H9 (cell line): ENCODE measurements at regions not wholly inside any gene's neighbourhood (a gene's known extent, or its start where the extent isn't known, plus 50 kb on each side); places are given as distances from the start of the nearest gene placed in this dataset.

Source experiments
- DNase-seq: peaks from one replicate; pipeline ENCODE4 v3.0.0-alpha.2; 2017
- H2AFZ ChIP-seq: one replicate; pipeline ENCODE4 v1.6.1; 2013; ENCODE audit warnings: mild to moderate bottlenecking, low read length, control low read depth, moderate library complexity
- H2AK5ac ChIP-seq: 2 replicates; pipeline ENCODE4 v1.6.1; 2013; ENCODE audit warnings: low read length, control low read depth, mixed read lengths; ENCODE audit not compliant: insufficient read length
- H2BK120ac ChIP-seq: one replicate; pipeline ENCODE4 v1.6.1; 2013; ENCODE audit warnings: low read depth, mild to moderate bottlenecking, low read length, control low read depth, inconsistent platforms; ENCODE audit not compliant: poor library complexity, severe bottlenecking
- H2BK12ac ChIP-seq: 2 replicates; pipeline ENCODE4 v1.6.1; 2013; ENCODE audit warnings: low read length, control low read depth, mixed read lengths, low read depth; ENCODE audit not compliant: insufficient read length
- H2BK15ac ChIP-seq: 2 replicates; pipeline ENCODE4 v1.6.1; 2013; ENCODE audit warnings: low read depth, low read length, control low read depth
- H2BK20ac ChIP-seq: one replicate; pipeline ENCODE4 v1.6.1; 2013; ENCODE audit warnings: low read depth, mild to moderate bottlenecking, low read length, control low read depth, inconsistent platforms; ENCODE audit not compliant: poor library complexity, severe bottlenecking
- H2BK5ac ChIP-seq: 2 replicates; pipeline ENCODE4 v1.6.1; 2013; ENCODE audit warnings: low read length, control low read depth, mixed read lengths; ENCODE audit not compliant: insufficient read length
- H3K14ac ChIP-seq: 2 replicates; pipeline ENCODE4 v1.6.1; 2013; ENCODE audit warnings: low read length, control low read depth; ENCODE audit not compliant: insufficient read depth
- H3K18ac ChIP-seq: 2 replicates; pipeline ENCODE4 v1.6.1; 2013; ENCODE audit warnings: low read depth, mild to moderate bottlenecking, mixed read lengths, low read length, control low read depth; ENCODE audit not compliant: insufficient read length
- H3K23ac ChIP-seq: 2 replicates; pipeline ENCODE4 v1.6.1; 2013; ENCODE audit warnings: low read length, control low read depth, mixed read lengths, low read depth; ENCODE audit not compliant: insufficient read length
- H3K23me2 ChIP-seq: 2 replicates; pipeline ENCODE4 v1.6.1; 2013; ENCODE audit warnings: low read depth, mild to moderate bottlenecking, mixed read lengths, low read length, control low read depth; ENCODE audit not compliant: insufficient read length, poor library complexity, severe bottlenecking
- H3K27ac ChIP-seq: 2 replicates; pipeline ENCODE4 v1.5.1; 2013; ENCODE audit warnings: low read length, control low read depth, mixed read lengths, low read depth; ENCODE audit not compliant: insufficient read length
- H3K27me3 ChIP-seq: 2 replicates; pipeline ENCODE4 v1.6.1; 2013; ENCODE audit warnings: low read length, control low read depth, inconsistent platforms; ENCODE audit not compliant: insufficient read depth
- H3K4ac ChIP-seq: 2 replicates; pipeline ENCODE4 v1.6.1; 2013; ENCODE audit warnings: low read depth, mild to moderate bottlenecking, control low read depth, inconsistent platforms, low read length, moderate library complexity
- H3K4me1 ChIP-seq: 2 replicates; pipeline ENCODE4 v1.6.1; 2013; ENCODE audit warnings: low read length, control low read depth, inconsistent platforms; ENCODE audit not compliant: insufficient read depth
- H3K4me2 ChIP-seq: 2 replicates; pipeline ENCODE4 v1.6.1; 2013; ENCODE audit warnings: low read length, control low read depth, mixed read lengths; ENCODE audit not compliant: insufficient read length, insufficient read depth
- H3K56ac ChIP-seq: 2 replicates; pipeline ENCODE4 v1.6.1; 2013; ENCODE audit warnings: low read depth, mild to moderate bottlenecking, mixed read lengths, low read length, control low read depth; ENCODE audit not compliant: insufficient read length
- H3K79me1 ChIP-seq: 2 replicates; pipeline ENCODE4 v1.6.1; 2013; ENCODE audit warnings: low read depth, mild to moderate bottlenecking, moderate library complexity, low read length, control low read depth, inconsistent platforms; ENCODE audit not compliant: insufficient read depth, poor library complexity, severe bottlenecking
- H3K79me2 ChIP-seq: 2 replicates; pipeline ENCODE4 v1.6.1; 2013; ENCODE audit warnings: low read length, control low read depth, inconsistent platforms; ENCODE audit not compliant: insufficient read depth
- H3K9ac ChIP-seq: 2 replicates; pipeline ENCODE4 v1.6.1; 2013; ENCODE audit warnings: low read length, control low read depth, mixed read lengths; ENCODE audit not compliant: insufficient read length; ENCODE audit errors: extremely low read depth
- H3K9me3 ChIP-seq: one replicate; pipeline ENCODE4 v1.6.1; 2013; ENCODE audit warnings: low read depth, low read length, inconsistent platforms; ENCODE audit not compliant: control insufficient read depth
- H3T11ph ChIP-seq: one replicate; pipeline ENCODE4 v1.6.1; 2013; ENCODE audit warnings: mild to moderate bottlenecking, low read length, control low read depth, inconsistent platforms
- H4K20me1 ChIP-seq: one replicate; pipeline ENCODE4 v1.6.1; 2013; ENCODE audit not compliant: control insufficient read depth, insufficient read length, insufficient read depth
- H4K5ac ChIP-seq: 2 replicates; pipeline ENCODE4 v1.6.1; 2013; ENCODE audit warnings: low read depth, mild to moderate bottlenecking, mixed read lengths, low read length, control low read depth; ENCODE audit not compliant: insufficient read length
- H4K8ac ChIP-seq: replicated peaks from 2 replicates; pipeline ENCODE4 v1.6.1; 2013; ENCODE audit warnings: low read length, control low read depth, mixed read lengths, low read depth; ENCODE audit not compliant: insufficient read length
- H4K91ac ChIP-seq: 2 replicates; pipeline ENCODE4 v1.6.1; 2013; ENCODE audit warnings: low read depth, mild to moderate bottlenecking, moderate library complexity, mixed read lengths, low read length, control low read depth; ENCODE audit not compliant: insufficient read length
- H3K27ac Mint-ChIP-seq, 3 experiments: 2 replicates in 2 of 3; 3 replicates in 1 of 3; pipeline ENCODE4 v1.8.0; 2020 to 2021; ENCODE audit warnings: mixed read lengths in 3 of 3, mild to moderate bottlenecking in 1 of 3, moderate library complexity in 1 of 3
- H3K27me3 Mint-ChIP-seq: 2 replicates; pipeline ENCODE4 v1.8.0; 2021; ENCODE audit warnings: low read depth, mild to moderate bottlenecking, moderate library complexity, mixed read lengths
- H3K36me3 Mint-ChIP-seq, 3 experiments: 2 replicates in 2 of 3; 3 replicates in 1 of 3; pipeline ENCODE4 v1.8.0; 2020 to 2021; ENCODE audit warnings: low read depth in 3 of 3, mixed read lengths in 3 of 3; ENCODE audit not compliant: insufficient read depth in 1 of 3
- H3K4me1 Mint-ChIP-seq, 2 experiments: 2 replicates each; pipeline ENCODE4 v1.8.0; 2020; ENCODE audit warnings: mixed read lengths in 2 of 2
- H3K4me3 Mint-ChIP-seq, 2 experiments: 2 replicates in 1 of 2; 3 replicates in 1 of 2; pipeline ENCODE4 v1.8.0; 2020 to 2021; ENCODE audit warnings: mild to moderate bottlenecking in 2 of 2, mixed read lengths in 2 of 2, moderate library complexity in 1 of 2
- H3K9me3 Mint-ChIP-seq, 2 experiments: 2 replicates in 1 of 2; 3 replicates in 1 of 2; pipeline ENCODE4 v1.8.0; 2020; ENCODE audit warnings: mild to moderate bottlenecking in 2 of 2, mixed read lengths in 2 of 2, moderate library complexity in 1 of 2
- WGBS: extraction: QIAGEN DNeasy Blood & Tissue Kit; methylation state at CpG from one replicate; pipeline ENCODE4 v1.1.7; 2013; ENCODE audit warnings: missing lambda C conversion rate, low lambda C conversion rate, mixed read lengths; ENCODE audit not compliant: insufficient read length; ENCODE audit errors: extremely low coverage; 5-methylcytosine and 5-hydroxymethylcytosine counted together
- TF ChIP-seq, protein P1 (sequence below): fragments of 200-600 bp; sonication (generic); conservative IDR thresholded peaks from 3 replicates; pipeline ENCODE4 v1.8.0; 2021; ENCODE audit warnings: antibody characterized with exemption, mild to moderate bottlenecking

DNA sequence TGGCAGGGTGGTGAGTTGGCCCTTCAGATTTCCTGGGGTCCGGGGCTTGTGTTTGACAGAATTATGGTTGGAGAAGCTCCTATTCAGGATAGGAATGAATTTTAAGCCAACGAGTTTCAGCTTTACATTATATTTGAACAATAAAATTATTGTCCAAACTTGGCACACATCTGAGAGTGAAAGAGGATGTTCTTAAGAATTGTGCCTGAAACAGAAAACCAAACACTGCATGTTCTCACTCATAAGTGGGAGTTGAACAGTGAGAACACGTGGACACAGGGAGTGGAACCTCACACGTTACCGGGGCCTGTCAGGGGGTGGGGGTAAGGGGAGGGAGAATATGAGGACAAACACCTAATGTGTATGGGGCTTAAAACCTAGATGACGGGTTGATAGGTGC lies 111.8 kb upstream of the ACTBL2 start:
- H2BK20ac ChIP-seq: no peak overlapping the region
- no peaks in the 10 kb centered on the region for H3K79me2 ChIP-seq
- H3K4me1 ChIP-seq: no peaks in the 10 kb centered on the region
- no peak overlapping the region for H2AFZ ChIP-seq
- no peak overlapping the region for H2BK15ac ChIP-seq
- no peaks in the 10 kb centered on the region; a peak in 1 of 5 replicates for H3K9me3 Mint-ChIP-seq
- H2AK5ac ChIP-seq: no peak overlapping the region
- H4K20me1 ChIP-seq: no peaks in the 10 kb centered on the region
- WGBS: no CpG with 5 or more reads among the region's 6 CpGs
- no peak overlapping the region for H3K27ac Mint-ChIP-seq
- H3K23me2 ChIP-seq: no peaks in the 10 kb centered on the region
- no peak overlapping the region for H4K8ac ChIP-seq
- no peak overlapping the region for H3K18ac ChIP-seq
- no peak overlapping the region for H4K5ac ChIP-seq
- H4K91ac ChIP-seq: no peak overlapping the region
- H3K14ac ChIP-seq: no peak overlapping the region
- no peak overlapping the region for H3K4me3 Mint-ChIP-seq
- DNase-seq: no peak
- H3K27ac ChIP-seq: no peak overlapping the region
- no peak overlapping the region for H2BK12ac ChIP-seq
- no peaks in the 10 kb centered on the region for H3K9me3 ChIP-seq
- no peaks in the 10 kb centered on the region for H3K27me3 ChIP-seq
- no peak overlapping the region for H3K4me2 ChIP-seq
- no peaks in the 10 kb centered on the region for H3K4me1 Mint-ChIP-seq
- H3K79me1 ChIP-seq: no peaks in the 10 kb centered on the region
- H3K9ac ChIP-seq: no peak overlapping the region
- no peak overlapping the region for H2BK120ac ChIP-seq
- no peak overlapping the region for H3K23ac ChIP-seq
- H3T11ph ChIP-seq: no peak overlapping the region
- H3K56ac ChIP-seq: no peak overlapping the region
- no peak overlapping the region for H3K4ac ChIP-seq
- H3K27me3 Mint-ChIP-seq: no peaks in the 10 kb centered on the region
- TF ChIP-seq, protein P1, sequence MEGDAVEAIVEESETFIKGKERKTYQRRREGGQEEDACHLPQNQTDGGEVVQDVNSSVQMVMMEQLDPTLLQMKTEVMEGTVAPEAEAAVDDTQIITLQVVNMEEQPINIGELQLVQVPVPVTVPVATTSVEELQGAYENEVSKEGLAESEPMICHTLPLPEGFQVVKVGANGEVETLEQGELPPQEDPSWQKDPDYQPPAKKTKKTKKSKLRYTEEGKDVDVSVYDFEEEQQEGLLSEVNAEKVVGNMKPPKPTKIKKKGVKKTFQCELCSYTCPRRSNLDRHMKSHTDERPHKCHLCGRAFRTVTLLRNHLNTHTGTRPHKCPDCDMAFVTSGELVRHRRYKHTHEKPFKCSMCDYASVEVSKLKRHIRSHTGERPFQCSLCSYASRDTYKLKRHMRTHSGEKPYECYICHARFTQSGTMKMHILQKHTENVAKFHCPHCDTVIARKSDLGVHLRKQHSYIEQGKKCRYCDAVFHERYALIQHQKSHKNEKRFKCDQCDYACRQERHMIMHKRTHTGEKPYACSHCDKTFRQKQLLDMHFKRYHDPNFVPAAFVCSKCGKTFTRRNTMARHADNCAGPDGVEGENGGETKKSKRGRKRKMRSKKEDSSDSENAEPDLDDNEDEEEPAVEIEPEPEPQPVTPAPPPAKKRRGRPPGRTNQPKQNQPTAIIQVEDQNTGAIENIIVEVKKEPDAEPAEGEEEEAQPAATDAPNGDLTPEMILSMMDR: no peak
- no peak overlapping the region for H2BK5ac ChIP-seq
- H3K36me3 Mint-ChIP-seq: no peaks in the 10 kb centered on the region
